CD1c-positive myeloid dendritic cell (primary cell): ENCODE measurements at regions not wholly inside any gene's neighbourhood (a gene's known extent, or its start where the extent isn't known, plus 50 kb on each side); places are given as distances from the start of the nearest gene placed in this dataset.

Experiments used
- DNase-seq: peaks from one replicate; pipeline ENCODE4 v3.0.0-alpha.2; 2016; ENCODE audit errors: extremely low spot score

DNA sequence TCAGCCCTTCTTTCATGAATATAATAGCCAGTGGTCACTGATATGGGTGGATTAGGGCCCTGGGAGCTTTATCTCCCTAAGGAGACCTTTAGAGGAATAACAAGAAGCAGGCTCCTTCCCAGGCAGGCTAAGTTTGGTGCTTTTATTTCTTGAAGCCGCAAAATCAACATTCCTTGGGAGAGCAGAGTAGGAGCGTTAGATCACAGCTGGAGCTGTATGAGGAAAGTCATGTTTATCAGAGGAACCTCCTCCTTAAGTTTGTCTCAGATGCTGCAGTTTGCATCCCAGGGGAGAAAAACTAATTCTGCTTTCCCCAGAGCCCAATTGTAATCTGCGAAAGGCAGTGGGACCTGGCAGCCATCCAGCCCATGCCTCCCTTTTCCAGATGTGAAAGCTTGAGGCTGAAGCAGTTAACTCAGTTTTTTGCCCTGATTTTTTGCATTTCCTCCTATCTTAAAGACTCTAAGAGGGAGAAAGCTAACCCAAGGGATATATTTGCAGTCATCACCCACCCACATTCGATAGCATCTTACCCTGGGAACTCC, 186.0 kb upstream of the FRMPD4 start:
- DNase-seq, result no peak

DNA sequence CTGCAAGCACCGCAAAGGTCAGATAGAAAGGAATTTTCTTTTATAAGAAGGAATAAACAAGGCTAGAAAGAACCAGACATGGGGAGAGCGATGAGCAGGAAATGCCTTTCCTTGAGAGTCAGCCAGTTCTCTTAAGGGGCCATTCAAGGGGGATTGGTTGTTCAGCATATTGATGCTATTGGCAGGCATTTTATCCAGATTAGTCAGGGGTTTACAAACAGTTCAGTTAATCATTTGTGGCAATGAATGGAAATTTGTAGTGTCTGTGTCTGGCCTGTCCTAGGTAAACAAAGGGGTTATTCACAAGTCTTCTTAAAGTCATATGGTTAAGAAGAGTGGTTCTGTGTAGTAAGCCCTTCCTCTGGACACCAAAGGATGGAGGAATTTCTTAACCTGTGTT, 184.7 kb upstream of the FRMPD4 start:
- DNase-seq, result no peak

DNA sequence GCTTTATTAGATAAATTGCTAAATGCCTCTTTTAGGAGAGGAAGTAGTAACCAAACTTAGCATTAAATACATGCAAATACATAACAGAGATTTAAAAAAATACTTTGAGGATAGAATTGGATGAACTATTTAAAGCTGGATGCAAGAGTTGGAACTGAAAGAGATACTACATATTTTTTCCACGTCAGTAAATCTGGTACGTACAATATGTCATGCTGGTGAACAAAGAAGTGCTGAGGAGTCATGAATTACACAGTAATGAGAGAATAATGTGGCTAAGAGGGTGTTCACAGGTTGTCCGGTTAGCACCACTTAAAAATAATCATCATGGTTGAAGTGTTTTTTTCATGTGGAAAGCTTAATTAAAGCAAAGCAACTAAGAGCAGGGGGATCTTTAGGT, 184.1 kb upstream of the FRMPD4 start:
- no peak for DNase-seq

DNA sequence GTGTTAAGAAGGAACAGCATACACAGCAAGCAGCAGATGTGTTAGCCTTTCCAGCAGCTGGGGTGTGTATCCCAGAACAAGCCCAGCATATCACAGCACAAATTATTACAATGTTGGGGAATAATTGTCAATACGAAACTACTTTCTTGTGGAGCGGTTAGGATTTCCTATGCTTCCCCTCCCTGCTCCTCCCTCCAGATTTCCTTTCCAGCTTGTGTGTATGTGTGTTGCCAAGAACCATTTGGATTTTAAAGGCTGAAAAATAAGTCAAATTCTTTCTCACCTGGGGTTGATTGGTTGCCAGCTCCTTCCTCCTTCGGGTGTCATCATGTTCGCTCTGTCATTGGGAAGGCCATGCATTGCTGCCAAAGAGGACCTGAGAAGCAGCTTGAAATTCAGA, 178.2 kb upstream of the FRMPD4 start:
- no peak for DNase-seq

DNA sequence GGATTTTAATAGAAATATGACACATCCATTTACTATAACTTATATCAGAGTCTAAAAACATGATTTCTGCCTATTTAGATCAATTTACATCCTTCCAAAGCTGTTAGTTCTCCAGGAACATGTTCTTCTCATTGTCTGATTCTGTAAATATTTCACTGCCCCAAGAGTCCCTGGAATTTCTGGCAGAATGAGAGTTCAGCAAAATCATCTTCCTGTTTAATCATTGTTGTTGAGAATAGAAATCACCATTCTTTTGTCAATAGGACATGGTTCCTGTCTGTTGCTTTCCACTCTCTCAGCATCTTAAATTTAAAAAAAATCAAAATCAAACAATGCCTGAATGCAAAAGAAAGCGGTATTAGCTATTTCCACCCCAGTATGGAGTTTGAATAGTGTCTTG, 172.8 kb upstream of the FRMPD4 start:
- no peak for DNase-seq

DNA sequence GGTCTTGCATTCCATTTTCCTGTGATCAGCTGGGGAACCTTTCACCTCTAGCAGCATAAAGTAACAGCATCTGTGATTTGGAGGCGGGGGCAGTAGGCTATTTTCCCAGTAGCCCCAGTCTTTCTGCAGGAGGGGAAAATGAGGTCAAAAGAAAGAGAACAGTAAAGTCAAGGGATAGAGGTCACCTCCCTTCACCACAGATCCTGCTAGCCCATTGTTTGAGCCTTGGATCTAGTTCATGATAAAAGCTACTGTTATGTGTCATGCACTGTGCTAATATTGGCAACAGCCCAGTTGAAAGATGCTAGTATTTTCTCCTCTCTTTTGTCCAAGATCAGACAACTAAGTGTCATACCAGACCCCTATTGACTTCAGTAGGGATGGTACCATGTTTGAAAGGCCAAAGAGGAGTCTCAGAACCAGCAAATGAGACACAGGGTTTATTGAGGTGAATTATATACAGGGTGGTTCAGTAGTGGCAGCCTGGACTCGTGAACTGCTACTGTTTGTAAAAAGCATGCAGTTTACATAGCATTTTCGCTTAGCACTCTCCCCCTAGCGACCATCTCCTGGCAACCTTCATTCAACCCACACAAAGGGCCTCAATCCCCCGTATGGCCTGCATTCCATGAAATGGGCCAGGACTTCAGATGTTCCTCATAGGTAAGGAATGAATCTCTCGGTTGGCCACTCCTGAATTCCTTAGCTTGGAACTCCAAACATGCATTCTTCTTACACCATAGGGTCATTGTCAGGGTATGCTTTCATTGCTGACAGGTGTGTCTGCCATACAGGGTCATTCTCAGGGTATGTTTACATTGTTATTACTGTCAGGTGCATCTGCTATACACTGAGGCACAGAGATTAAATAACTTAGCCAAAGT, 170.0 kb upstream of the FRMPD4 start:
- DNase-seq, result no peak

DNA sequence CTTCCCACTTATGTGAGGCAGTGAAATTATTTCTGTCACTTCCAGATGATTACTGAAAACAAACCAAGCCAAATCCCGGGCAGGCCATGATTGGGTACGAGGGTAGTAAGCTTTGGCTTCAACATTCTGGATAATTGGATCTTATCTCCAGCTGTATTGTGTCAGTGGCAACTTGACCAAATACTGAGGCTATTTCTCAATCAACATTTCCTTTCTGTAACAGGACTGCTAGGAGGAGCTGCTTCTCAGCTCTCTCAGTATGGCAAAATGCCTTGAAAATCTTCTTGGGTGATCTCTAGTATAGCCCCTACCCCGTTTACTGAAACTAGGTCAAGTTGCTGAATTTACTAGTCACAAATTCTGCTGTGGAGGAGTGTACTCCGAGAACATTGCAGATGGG, 169.3 kb upstream of the FRMPD4 start:
- DNase-seq, result no peak

DNA sequence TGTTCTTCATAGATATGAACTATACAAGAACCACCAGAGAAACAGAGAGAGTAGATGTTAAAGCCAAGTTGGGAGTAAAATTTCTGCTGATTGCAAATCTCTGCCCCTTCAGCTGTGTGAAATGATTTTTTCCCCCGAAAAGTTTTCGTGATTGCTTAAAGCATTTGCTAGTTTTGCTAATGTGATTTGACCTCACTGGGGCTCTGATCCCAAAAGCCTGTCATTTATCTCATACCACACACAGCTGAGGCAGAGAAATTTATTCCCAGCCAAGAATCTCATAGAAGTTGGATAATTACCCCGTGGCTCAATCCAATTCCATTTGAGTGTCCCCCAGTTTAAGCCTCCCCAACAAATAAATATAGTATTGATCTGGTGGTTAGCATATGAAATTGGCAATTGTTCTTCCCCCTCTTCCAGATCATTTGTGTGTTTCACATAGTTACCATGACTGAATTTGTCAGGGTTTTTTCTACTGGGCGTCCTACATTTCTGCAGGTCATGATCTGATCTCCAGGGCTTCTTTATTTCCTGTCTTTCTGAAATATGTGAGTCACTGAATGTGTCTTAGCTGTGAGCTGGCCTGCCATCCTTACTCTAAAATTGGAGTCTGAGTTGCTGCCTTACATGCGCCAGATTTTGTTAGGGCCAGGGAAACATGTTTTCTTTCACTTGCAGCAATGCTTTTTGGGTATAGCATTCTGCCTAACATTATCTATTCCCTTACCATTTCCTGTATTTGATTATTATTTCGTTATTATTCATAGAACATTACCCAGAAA, 167.5 kb upstream of the FRMPD4 start:
- DNase-seq, result no peak

DNA sequence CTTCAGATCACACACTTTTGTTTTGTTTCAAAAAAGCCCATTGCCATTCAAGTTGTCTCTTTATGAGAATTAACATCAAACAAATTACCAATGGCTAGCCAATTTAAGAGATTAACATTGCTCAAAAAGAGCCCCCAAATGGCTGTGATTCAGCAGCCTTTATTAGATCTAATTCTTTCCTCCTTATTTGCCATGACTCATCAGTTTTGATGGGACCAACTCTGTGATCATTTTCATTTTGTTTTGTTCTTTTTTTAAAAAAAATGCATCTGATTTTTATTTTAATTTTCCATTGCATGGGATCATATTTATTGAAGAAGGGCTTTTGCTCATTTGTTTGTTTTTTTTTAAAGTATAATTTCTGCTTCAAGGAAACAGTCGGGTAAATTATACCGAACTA, 161.6 kb upstream of the FRMPD4 start:
- DNase-seq, result no peak

DNA sequence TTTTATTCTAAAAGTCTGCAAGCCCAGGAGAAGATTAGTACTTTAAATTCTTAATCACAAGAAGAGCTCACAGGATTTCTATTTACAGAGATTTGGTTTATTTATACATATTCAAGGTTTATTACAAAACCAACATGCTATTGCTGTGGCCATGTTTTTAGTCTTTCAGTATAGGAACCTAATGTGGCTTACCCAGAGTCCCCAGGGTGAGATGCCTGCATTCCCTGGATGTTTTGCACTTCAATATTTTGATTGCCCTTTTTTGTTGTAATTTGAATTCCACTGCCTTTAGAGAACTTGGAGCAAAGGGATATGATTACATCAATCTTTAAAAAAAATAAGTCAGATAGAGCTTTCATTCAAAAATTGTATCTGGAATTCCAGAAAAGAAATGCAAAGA, 146.0 kb upstream of the FRMPD4 start:
- no peak for DNase-seq

DNA sequence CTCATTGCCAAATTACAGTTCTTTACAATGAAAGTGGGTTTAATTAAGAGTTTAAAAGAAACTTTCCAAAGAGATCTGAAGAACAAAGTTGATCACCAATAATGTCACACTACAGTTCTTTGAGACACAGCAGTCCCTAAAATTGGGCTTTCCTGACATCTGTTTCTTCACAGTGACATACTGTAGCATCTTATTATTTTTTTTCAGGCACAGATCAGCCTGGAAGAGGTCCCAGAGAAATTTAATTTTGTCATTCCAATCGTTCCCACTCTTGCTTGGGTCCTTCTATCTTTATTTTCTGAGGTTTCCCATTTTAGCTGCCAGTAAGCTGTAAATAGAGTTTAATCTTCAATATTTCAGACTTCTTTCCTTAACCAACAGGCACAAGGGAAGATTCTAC, 143.1 kb upstream of the FRMPD4 start:
- DNase-seq, result no peak

DNA sequence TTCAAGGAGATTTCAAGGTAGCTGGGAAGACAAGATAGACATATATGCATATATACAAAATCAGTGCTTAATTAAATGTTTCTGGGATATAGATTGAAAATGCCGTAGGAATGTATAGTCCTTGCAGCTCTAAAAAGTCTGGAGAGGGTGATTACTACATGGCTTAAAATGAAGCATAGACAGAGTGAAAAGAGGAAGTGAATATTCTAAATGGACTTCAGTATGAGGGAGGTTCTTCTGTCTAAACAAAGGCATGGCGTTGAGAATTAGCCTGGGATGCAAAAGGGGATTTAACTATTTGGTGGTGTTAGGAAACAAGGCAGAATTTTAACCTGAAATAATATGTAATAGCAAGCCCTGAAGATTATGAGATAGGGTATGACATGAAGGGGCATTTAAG, 141.5 kb upstream of the FRMPD4 start:
- no peak for DNase-seq

DNA sequence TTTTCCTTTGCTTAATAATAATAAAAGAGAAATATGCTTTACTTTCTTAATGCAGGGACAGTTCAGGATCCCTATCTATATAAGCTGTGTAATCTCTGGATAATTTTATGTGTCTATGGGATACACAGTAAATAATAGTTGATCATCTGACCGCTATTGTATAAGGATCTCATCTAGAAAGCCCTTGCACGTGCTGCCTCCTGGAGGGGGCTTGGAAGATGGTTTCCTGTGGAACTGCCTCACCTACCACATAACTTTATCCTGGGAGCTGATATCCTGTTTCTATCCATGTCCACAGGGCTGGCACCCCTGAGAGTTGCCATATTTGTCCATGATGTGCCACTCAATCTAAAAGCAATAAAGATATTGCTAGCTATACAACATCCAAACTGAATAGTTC, 139.3 kb upstream of the FRMPD4 start:
- DNase-seq, result no peak

DNA sequence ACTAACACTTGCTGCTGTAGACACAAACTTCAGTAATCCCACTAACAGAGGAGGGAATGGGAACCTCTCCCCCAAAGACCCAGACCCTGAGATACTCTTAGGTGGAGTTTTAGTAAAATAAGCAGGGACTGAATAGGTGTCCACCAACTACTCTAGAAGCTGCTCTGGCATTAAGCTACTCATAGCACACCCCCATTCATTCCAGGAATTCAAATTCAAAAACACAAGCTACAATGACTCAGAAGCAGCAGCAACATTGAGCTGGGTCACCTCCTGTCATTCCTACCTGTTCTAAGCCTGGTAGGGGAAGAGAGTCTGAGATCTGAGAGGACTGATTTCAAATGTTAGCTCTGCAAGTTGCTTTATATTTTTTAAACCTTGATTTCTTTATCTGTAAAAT, 135.4 kb upstream of the FRMPD4 start:
- no peak for DNase-seq

DNA sequence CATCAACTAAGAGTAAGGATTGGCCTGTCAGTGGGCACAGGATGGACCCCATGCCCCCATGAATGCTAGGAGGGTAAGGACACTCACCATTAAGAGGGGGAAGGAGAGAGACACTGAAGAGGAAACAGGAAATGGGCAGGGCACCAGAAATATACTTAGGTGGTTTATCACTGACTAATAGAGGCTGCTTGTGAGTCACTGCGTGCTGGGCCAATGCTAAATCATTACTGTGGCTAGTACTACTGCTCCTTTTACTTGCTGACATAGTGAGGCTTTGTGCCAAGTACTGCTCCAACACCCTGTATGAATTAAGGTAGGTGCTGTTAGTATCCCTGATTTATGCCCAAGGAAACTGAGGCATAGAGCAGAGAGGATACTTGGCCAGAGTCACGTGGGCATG, 130.4 kb upstream of the FRMPD4 start:
- no peak for DNase-seq

DNA sequence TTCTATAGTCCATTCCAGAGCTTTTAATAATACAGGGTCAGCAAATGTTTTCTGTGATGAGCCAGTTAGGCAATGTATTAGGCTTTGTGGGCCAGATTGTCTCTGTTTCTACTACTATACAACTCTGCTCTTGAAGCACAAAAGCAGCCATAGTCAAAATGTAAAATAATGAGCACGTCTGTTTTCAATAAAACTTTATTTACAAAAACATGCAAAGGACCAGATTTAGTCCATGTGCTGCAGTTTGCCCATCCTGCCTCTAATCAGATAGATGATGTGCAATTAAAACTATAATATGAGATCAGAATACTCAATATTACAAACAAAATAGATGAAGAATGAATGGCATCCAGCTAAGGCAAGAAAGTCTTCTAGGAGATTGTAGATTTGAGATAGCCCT, 127.8 kb upstream of the FRMPD4 start:
- no peak for DNase-seq

DNA sequence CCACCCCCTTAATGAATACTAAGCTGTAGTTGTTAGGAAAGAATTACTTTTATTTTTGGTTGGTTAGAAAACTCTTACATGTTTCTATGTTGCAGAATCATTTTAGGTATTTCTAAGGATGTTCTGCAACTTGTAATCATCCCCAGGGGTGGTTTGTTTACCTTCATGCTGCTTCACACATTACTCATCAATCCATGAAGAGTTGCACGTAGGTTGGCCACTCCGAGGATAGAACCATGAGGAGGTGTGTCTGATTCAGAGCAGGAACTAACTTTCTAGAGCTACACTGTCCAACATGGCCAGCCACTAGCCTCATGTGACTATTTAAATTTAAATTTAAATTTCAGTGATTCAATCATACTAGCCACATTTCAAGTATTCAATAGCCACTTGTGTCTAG, 127.2 kb upstream of the FRMPD4 start:
- no peak for DNase-seq

DNA sequence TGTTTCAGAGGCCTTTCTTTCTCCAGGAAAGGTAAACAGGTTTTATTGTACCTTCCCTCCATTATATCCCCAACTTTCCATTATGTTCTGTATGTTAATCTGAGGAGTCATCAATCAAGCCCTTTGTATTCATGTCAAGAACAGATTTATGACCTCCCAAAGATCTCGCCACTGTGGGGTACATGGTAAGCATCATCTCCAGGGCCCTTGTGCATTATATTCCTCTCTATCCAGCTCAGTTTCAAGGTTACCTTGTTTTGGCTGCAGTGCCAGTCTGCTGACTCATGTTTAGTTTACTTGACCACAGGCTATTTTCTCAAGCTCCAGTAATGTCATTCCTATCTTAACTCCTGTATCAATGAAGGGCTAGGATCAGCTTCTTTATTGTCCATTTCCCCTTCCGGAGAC, 125.1 kb upstream of the FRMPD4 start:
- DNase-seq, result no peak

DNA sequence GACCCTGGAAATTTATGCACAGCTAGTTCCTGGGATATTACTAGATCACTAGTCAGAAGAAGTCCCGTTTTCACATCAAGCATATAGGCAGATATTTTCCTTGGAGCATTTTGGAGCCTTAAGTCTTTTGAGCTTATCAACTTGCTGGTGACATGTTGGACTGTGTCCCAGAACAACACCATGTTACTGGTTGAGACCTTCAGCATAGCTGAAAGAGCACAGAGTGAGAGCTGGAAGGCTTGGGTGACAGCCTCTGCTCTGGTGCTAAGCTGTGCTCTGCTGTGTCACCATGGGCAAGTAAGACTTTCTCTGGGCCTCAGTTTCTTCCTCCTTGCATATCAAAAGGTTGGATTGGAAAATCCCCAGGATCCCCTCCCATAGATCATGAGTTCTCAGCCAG, 116.6 kb upstream of the FRMPD4 start:
- DNase-seq, result no peak

DNA sequence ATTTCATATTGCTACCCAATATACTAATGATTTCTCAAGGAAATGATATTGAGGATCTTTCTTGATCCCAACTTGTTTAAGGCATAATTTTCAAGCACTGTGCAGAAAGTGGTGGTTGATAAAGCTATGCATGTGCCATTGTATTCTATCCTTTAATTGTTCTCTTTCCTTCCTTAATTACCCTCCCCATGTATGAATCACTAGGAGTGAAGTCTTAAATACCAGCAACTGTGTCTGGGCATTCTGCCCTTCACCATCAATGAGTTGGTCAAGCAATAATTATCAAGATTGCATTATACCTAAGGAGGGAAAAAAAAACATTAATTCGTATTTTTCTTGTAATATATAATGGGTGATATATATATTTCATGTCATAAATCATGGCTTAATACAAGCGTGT, 111.8 kb upstream of the FRMPD4 start:
- no peak for DNase-seq

DNA sequence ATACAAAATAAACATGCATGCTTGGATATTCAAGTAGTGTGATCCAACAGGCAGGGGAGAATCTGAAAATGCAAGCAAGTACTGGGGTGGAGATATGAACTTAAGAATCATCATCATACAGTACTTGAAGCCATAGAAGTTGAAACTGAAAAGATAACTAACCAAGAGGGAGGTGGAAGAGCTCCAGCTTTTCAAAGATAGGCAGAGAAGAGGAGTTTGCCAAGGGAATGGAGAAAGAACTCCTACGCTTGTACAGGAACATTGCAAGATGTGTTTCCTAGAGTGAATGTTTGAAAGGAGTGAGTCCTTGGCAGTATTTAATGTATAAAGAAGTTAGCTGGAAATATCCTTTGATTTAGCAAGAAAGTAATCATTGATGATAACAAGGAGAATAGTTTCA, 106.2 kb upstream of the FRMPD4 start:
- DNase-seq, result no peak

DNA sequence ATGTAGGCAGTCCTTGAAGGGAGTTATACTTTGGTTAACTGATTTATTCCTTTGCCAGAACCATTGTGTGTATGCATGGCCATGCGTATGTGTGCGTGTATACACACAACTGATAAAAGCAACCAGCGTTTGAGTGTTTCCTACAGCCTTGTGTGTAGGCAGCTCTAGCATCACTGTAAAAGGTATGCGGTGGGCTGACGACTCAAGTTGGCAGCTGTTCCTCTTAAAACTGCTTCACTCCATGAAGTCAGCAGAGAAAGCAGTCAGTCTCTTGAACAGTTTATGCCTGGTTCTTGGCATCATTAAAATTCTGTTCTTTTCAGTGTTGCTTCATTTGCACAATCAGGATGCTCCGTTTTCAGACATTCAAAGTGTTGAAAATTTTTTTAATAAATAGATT, 103.5 kb upstream of the FRMPD4 start:
- no peak for DNase-seq

DNA sequence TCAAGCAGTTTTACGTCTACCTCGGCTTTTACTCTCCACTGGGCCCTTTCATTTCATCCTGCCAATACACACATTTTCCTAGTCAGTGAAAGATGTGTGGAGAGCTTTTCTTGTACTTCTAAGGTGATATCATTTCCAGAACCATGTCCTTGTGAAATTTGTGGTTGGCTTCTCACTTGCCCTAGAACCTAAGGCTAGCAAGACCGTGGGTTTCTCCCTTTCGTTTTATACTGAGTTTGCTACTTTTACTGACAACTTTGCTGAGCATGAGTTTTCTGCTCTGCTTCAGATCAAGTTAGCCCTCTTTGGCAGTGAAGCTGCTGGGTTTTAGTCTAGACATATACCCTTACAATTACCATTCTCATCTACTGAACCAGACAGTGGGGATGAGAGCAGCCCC, 95.7 kb upstream of the FRMPD4 start:
- DNase-seq, result no peak
